ENCODE measurements at regions not wholly inside any gene's neighbourhood (a gene's known extent, or its start where the extent isn't known, plus 50 kb on each side); places are given as distances from the start of the nearest gene placed in this dataset.
A peak's percentile ranks its signal among the peaks of the same experiment; 100 is the strongest.
"Not testable (repeated sequence)": the region's sequence is repeated elsewhere in the genome, so short reads cannot be mapped to it uniquely, and the experiment has no call there.

GRCh38 chr9:71504636-71505035, 263.7 kb downstream of the CEMIP2 start:
- DNase-seq = no peak

GRCh38 chr9:71498691-71499090, 269.6 kb downstream of the CEMIP2 start:
- no peak for DNase-seq

- DNase-seq = peak; percentile 9
Measured at GRCh38 chr9:71490810-71491209, 277.5 kb downstream of the CEMIP2 start.

- no peak for DNase-seq
Measured at GRCh38 chr9:71487061-71487460, 281.3 kb downstream of the CEMIP2 start.

- no peak for DNase-seq
Measured at GRCh38 chr9:71485326-71485725, 283.0 kb downstream of the CEMIP2 start.

GRCh38 chr9:71483436-71483835, 284.9 kb downstream of the CEMIP2 start:
- no peak for DNase-seq

- DNase-seq = no peak
Measured at GRCh38 chr9:71479621-71480020, 288.7 kb downstream of the CEMIP2 start.

- no peak for DNase-seq
Measured at GRCh38 chr9:71472400-71472799, 295.9 kb downstream of the CEMIP2 start.

GRCh38 chr9:71465392-71465791, 302.9 kb downstream of the CEMIP2 start:
- no peak for DNase-seq

- DNase-seq = no peak
Measured at GRCh38 chr9:71459082-71459481, 309.2 kb downstream of the CEMIP2 start.

GRCh38 chr9:71446473-71447411, 321.6 kb downstream of the CEMIP2 start:
- DNase-seq = peak; percentile 62 to 70

- DNase-seq = no peak
Measured at GRCh38 chr9:71446106-71446472, 322.2 kb downstream of the CEMIP2 start.

- DNase-seq = no peak
Measured at GRCh38 chr9:71442937-71443336, 321.5 kb upstream of the TRPM3 start.

GRCh38 chr9:71441266-71441665, 319.8 kb upstream of the TRPM3 start:
- DNase-seq = no peak

GRCh38 chr9:71431931-71432330, 310.5 kb upstream of the TRPM3 start:
- no peak for DNase-seq

GRCh38 chr9:71407341-71407740, 285.9 kb upstream of the TRPM3 start:
- not testable (repeated sequence) for DNase-seq

- no peak for DNase-seq
Measured at GRCh38 chr9:71403106-71403505, 281.7 kb upstream of the TRPM3 start.

- DNase-seq = no peak
Measured at GRCh38 chr9:71393005-71393404, 271.6 kb upstream of the TRPM3 start.

GRCh38 chr9:71384343-71384742, 262.9 kb upstream of the TRPM3 start:
- DNase-seq = no peak

- no peak for DNase-seq
Measured at GRCh38 chr9:71383308-71383940, 262.0 kb upstream of the TRPM3 start.

- no peak for DNase-seq
Measured at GRCh38 chr9:71368157-71368556, 246.7 kb upstream of the TRPM3 start.

- no peak for DNase-seq
Measured at GRCh38 chr9:71364186-71364955, 242.9 kb upstream of the TRPM3 start.

- no peak for DNase-seq
Measured at GRCh38 chr9:71363286-71363961, 242.0 kb upstream of the TRPM3 start.

All from Kasumi-1 (cell line).